Activated T-cell treated with anti-CD3 and anti-CD28 coated beads for 1 hour (primary cell): ENCODE measurements at regions not wholly inside any gene's neighbourhood (a gene's known extent, or its start where the extent isn't known, plus 50 kb on each side); places are given as distances from the start of the nearest gene placed in this dataset.
"Not testable (repeated sequence)": the region's sequence is repeated elsewhere in the genome, so short reads cannot be mapped to it uniquely, and the experiment has no call there.

Experiments used
- DNase-seq: peaks from one replicate; pipeline ENCODE4 v3.0.0-alpha.2; 2020; ENCODE audit warnings: low read depth

DNA sequence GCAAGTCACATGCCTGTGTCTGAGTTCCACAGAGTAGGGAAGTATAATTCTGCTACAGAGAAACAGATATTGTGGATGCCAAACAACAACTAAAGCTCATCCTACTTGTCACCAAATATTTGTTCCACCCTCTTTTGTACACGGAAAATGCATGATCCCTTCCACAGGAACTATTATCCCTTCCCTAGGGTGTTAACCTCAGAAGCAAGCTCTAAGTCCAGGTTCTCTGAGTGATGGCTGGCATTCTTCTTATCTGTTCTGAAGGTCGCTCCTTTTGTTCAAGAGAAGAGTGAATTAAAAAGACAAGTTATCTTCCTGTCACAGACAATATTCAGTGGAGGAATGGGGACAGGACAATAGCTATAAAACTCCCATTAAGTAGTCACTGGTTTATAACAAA, 460.1 kb upstream of the GCFC2 start:
- no peak for DNase-seq

DNA sequence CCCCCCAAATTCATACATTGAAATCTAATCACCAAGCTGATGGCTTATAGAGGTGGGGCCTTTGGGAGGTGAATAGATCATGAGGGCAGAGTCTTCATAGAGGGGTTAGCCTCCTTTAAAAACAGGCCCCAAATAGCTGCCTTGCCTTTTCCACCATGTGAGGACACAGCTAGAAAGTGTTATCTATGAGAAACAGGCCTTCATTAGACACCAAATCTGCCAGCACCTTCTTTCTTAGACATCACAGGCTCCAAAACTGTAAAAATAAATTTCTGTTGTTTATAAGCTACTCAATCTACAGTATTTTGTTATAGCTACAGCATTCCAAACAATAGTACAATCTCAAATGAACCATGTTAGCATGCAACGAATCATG, 459.3 kb upstream of the GCFC2 start:
- no peak for DNase-seq

DNA sequence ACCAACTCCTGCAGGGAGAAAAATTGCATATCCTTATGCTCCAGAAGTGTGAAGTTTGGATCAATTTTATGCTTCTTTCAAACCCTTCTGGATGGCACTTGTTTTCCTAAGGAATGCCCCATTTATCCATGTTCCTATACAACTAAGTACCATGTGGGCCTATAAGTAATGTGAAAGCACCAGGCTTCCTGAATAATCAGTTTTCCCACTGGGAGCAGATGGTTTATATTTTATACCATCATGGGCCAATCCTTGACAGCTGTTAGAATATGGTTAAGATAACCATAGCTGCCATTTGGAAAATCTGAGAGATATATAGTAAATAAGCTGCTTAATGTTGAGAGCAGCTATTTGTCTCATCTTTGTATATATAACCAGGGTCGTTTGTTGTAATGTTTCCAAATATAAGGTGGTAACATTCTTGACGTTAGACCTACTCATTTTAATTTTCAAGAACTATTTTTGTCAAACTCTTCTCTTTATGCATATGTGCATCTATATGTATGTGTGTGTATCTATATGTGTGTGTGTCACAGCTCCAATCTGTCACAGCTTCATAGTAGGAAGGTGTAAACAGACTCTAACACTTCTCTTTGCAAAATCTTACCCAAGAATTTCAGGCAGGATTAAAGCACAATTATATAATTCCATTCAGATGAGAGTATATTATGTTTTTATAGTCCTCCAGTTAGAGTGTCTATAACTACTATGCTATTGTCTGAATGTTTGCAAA, 458.7 kb upstream of the GCFC2 start:
- no peak for DNase-seq

DNA sequence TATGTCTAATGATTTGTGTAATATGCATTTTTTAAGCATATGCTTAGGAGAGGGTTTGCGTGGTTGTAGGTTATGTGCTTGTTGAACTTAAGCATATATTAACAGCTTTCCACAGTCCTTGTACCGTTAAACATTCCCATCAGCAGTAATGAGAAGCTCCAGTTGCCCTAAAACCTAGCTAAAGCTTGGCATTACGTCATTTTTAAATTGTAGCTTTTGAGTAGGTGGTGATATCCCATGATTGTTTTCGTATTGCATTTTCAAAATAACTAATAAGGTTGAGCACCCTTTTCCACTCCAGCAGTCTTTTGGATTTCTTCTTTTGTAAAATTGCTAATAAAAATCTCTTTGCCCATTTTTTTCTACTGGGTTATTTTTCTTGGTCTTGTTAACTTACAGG, 453.1 kb upstream of the GCFC2 start:
- no peak for DNase-seq

- no peak for DNase-seq
Observed at GRCh38 chr2:76160670-76161069, 450.0 kb upstream of the GCFC2 start.

- no peak for DNase-seq
Observed at GRCh38 chr2:76159042-76159648, 448.4 kb upstream of the GCFC2 start.

GRCh38 chr2:76157531-76157930, 446.8 kb upstream of the GCFC2 start:
- no peak for DNase-seq

DNA sequence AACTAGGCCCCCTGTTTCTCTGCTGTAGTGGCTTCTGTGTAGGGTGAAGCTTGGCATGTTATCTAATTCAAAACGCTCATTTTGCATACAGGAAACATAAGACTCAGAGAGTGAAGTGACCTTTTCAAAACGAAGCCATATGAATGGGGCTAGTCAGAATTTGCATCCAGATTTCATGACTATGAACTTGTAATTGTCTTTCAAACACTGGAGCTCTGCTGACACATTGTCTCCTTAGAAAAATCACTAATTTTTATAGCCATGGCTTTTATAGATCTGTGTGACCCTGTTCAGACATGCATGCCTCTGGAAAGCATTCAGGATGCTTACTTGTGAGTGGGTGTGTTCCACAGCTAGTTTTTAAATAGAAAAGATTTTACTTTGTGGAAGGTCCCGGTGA, 444.3 kb upstream of the GCFC2 start:
- DNase-seq = no peak

DNA sequence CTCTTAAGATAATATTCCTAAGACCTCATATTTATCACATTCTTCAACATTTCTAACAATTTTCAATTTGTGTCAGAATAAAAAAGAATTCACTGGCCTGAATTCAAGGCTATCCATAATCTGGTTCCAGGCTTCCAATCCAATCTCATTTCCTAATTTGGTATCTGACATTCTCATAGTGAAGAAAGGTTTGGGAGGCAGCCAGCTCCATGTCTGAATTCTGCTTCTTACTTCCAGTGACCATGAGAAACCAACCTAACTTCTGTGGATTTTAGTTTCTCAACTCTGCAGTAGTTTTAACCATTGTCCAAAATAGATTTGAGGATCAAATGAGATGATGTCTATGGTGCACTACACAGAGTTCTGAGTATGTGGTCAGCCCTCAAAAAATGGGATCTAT, 439.1 kb upstream of the GCFC2 start:
- no peak for DNase-seq

- DNase-seq = not testable (repeated sequence)
Observed at GRCh38 chr2:76139303-76139702, 428.6 kb upstream of the GCFC2 start.

DNA sequence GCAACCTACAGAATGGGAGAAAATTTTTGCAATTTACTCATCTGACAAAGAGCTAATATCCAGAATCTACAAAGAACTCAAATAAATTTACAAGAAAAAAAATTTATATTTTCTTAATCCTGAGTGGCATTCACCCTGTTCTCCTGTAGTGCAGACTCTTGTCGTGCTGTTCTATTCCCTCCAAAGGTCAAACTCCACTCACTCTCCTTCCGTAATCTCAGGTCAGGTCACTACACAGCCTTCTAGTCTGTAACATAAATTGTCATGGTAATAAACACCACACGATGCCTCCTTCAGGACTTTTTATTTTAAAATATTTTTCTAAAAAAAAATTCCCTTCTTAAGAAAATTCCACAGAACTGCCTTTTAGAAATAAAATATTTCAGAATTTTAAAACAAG, 417.9 kb upstream of the GCFC2 start:
- DNase-seq = no peak

DNA sequence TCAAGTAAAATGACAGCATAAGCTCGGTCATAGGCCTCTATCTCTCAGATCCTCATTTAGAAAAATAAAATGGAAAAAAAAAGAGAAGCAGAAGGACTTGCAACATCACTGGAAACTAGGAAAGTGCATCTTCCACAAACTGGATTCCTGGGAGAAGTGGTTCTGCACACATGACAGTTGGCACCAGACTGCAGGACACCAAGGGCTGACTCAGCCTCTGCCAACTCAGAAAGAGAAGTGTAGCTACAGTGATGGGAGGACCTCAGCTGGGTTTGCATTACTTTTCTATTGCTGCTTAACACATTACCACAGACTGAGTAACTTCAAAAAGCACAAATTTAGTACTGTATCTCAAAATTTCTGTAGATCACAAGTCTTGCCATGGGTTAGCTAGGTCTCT, 409.5 kb upstream of the GCFC2 start:
- no peak for DNase-seq

DNA sequence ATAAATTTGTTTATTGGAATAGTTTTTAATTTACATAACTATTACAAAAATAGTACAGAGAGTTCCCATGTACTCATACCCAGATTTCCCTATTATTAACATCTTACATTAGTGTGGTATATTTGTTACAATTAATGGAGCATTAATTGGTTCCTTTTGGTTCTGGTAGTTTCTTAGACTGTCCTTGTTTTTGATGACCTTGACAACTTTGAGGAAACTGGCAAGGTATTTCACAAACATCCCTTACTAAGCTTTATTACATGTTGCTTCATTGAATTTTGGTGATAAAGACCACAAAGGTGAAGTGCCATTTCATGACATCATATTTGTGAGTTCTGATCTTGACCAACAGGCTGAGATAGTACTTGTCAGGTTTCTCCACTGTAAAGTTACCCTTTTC, 379.0 kb upstream of the GCFC2 start:
- no peak for DNase-seq

DNA sequence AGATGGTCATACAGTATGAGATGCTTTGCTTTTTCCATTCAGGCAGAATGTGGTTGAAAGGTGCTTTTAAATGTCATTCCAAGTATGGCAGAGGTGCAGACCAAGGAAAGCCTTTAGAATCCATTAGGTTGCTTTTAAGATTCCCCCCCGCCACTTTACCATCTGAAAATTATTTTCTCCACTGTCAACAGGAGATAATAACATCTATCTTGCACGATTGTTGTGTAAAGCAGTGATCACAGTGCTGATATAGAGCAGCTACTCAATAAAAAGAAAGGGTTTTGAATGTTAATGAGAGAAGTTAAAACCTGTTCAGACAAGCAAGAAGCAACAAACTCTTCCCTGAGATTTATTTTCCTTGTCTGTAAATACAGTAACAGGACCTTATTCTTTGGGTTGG, 372.5 kb upstream of the GCFC2 start:
- DNase-seq = no peak

- DNase-seq = no peak
Observed at GRCh38 chr2:76082509-76082908, 371.8 kb upstream of the GCFC2 start.

GRCh38 chr2:76080154-76080553, 369.4 kb upstream of the GCFC2 start:
- DNase-seq = no peak

DNA sequence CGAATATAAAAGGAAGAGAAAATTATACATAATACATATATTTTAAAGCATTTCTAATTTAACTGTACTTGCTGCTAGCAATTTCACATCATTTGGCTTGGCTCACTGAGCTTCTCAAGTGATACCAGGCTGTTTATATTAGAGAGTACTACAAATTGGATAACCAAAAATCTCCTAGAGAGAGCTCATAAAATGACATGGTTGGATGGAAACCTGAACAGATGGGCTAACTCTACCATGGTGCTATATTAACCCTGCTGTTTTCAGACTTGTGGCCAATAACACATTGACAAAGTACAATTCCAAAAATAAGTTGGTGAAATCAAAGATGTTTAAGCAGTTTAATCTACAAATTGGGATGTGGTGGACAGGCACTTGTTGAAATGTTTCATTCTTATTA, 364.4 kb upstream of the GCFC2 start:
- DNase-seq = no peak

DNA sequence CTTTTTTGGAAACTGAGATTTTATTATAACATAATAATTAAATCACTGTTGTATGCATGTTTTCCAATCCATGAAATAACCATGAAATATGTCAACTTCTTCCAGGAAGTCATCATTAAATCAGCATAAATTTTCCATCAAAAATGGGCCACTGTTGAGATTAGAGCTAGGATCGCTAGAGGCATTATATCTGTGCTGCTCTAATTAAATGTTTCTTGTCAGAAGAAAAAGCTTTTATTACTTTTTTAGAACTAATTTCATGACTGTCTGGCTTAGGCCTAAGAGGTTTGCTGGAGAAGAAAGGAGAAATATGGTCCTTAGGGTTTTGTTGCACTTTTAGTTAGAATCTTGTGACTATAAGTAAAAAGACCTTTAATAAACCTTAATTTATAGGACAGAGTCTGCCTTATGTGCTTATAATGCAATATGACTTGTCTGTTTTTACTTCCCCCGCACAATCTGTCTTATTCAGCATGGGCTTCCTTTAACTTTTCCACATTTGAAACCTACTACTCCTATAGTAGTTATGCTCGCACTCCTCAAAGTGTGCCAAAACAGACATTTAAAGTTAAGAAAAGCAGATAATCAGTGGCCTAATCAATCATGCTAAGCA, 363.4 kb upstream of the GCFC2 start:
- no peak for DNase-seq

DNA sequence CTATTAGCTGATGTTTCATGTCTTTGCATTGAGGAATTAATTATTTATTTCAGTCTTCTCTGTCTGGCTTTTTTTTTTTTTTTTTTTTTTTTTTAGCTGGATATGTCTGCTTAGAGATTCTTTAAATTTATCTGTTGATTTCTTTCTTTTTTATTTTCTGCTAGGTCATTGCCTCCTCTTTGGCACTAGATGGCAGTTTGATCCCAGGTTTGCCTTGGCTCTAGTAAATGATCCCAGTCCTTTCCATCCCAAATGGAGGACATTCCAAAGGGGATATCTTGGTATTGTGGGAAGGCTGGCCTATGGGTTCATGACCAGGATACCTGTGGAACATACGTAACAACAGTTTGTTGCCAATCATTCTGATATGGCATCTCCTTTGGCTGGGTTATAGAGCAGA, 339.5 kb upstream of the GCFC2 start:
- no peak for DNase-seq

GRCh38 chr2:76044701-76045100, 334.0 kb upstream of the GCFC2 start:
- DNase-seq = no peak

DNA sequence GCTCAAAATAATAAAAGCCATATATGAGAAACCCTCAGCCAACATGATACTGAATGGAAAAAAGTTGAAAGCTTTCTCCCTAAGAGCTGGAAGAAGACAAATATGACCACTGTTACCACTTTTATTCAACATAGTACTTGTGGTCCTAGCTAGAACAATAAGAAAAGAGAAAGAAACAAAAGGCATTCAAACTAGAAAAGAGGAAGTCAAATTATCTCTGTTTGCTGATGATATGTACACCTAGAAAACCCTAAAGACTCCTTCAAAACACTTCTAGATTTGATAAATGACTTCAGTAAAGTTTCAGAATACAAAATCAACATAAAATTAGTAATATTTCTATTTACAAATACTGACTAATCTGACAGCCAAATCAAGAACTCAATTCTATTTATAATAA, 328.8 kb upstream of the GCFC2 start:
- no peak for DNase-seq

- no peak for DNase-seq
Observed at GRCh38 chr2:76027761-76028160, 317.0 kb upstream of the GCFC2 start.

DNA sequence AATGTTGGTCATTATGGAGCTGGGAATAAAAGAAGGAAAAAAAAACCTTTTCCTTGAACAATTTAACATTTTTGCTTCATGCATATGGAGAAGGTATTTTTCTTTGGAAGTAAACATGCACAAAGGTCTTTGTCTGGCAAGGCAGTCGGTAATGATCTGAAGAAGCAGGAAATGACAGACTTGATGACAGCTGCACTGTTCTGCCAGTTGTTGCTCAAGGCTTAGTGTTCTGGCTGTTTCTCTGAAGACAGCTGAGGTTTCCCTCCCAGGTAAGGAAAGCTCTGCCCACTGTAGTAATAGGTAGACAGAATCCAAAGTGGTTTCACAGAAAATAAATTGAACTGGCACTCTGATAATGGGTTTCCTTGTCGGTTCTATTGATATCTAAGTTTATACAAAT, 308.4 kb upstream of the GCFC2 start:
- no peak for DNase-seq

GRCh38 chr2:76009484-76009883, 298.8 kb upstream of the GCFC2 start:
- DNase-seq = no peak
